Uterus (tissue), 3 donors: ENCODE measurements at regions not wholly inside any gene's neighbourhood (a gene's known extent, or its start where the extent isn't known, plus 50 kb on each side); places are given as distances from the start of the nearest gene placed in this dataset.

ENCODE experiments used
- DNase-seq, 2 donors: peaks; one replicate each; pipeline ENCODE4 v3.0.0-alpha.2; 2019 to 2020
- H3K27ac ChIP-seq, 2 donors: fragments of 200-600 bp; sonication (generic); 1 replicate in 1 of 2; 2 replicates in 1 of 2; pipeline ENCODE4 v1.5.1; 2016 to 2018
- H3K27me3 ChIP-seq, 2 donors: fragments of 200-600 bp; sonication (generic); one replicate each; pipeline ENCODE4 v1.5.1; 2018 to 2019; ENCODE audit warnings: control low read depth in 1 of 2
- H3K36me3 ChIP-seq, 2 donors: fragments of 200-600 bp; sonication (generic); one replicate each; pipeline ENCODE4 v1.5.1; 2019; ENCODE audit warnings: control low read depth in 1 of 2
- H3K4me1 ChIP-seq, 2 donors: fragments of 200-600 bp; sonication (generic); one replicate each; pipeline ENCODE4 v1.5.1; 2018 to 2019; ENCODE audit warnings: control low read depth in 1 of 2
- H3K4me3 ChIP-seq, 2 donors: fragments of 200-600 bp; sonication (generic); 1 replicate in 1 of 2; 2 replicates in 1 of 2; pipeline ENCODE4 v1.5.1; 2018 to 2019; ENCODE audit warnings: mild to moderate bottlenecking in 1 of 2
- H3K9me3 ChIP-seq, 2 donors: fragments of 200-600 bp; sonication (generic); one replicate each; pipeline ENCODE4 v1.5.1; 2019; ENCODE audit warnings: control low read depth in 1 of 2
- CTCF ChIP-seq, 4 experiments: fragments of 200-600 bp in 2 of 4; fragments of 450-650 bp in 2 of 4; sonication (generic) in 2 of 4; IDR thresholded peaks; one replicate each; pipeline ENCODE4 v1.5.1; 2016 to 2019; ENCODE audit warnings: antibody characterized with exemption in 4 of 4, mild to moderate bottlenecking in 2 of 4, moderate library complexity in 1 of 4
- POLR2A ChIP-seq, 2 donors: fragments of 450-650 bp; IDR thresholded peaks; one replicate each; pipeline ENCODE4 v1.6.1; 2016; ENCODE audit warnings: antibody characterized with exemption in 2 of 2, mild to moderate bottlenecking in 1 of 2, moderate library complexity in 1 of 2
- intact Hi-C: fragments of 100-400 bp; cut with DNase I; formaldehyde crosslinking; loops from one replicate; pipeline ENCODE4 v1.15.1; 2023; ENCODE audit warnings: low total_unique reads
- donor health status: DM: yes; HTN: yes; CAD: no.

GRCh38 chr6:163753430-163753829 lies 338.9 kb downstream of the QKI start:
- H3K27ac ChIP-seq, result no peak overlapping the region
- no peak for DNase-seq
- intact Hi-C loops, result no loop called here
- H3K27me3 ChIP-seq, result no peaks in the 10 kb centered on the region
- no peak overlapping the region for H3K4me3 ChIP-seq
- no peaks in the 10 kb centered on the region for H3K36me3 ChIP-seq
- TF ChIP-seq CTCF (IDR thresholded peaks at IDR 0.05), result no peak
- TF ChIP-seq POLR2A (IDR thresholded peaks at IDR 0.05), result no peak
- H3K4me1 ChIP-seq, result no peaks in the 10 kb centered on the region
- no peaks in the 10 kb centered on the region for H3K9me3 ChIP-seq

- DNase-seq, result no peak
- intact Hi-C loops, result no loop called here
- Histone ChIP-seq H3K27me3 (no peaks in the 10 kb centered on the region), H3K4me3 (no peak overlapping the region), H3K36me3 (no peaks in the 10 kb centered on the region), H3K27ac (no peak overlapping the region), H3K9me3 (no peaks in the 10 kb centered on the region), H3K4me1 (no peaks in the 10 kb centered on the region)
- TF ChIP-seq POLR2A (IDR thresholded peaks at IDR 0.05), result no peak
- no peak for TF ChIP-seq CTCF (IDR thresholded peaks at IDR 0.05)
These were observed 337.9 kb downstream of the QKI start for GRCh38 chr6:163752446-163752845.

- Histone ChIP-seq H3K9me3 (no peaks in the 10 kb centered on the region), H3K36me3 (no peaks in the 10 kb centered on the region), H3K4me3 (no peak overlapping the region), H3K27me3 (no peaks in the 10 kb centered on the region), H3K27ac (no peak overlapping the region), H3K4me1 (no peaks in the 10 kb centered on the region)
- intact Hi-C loops, result no loop called here
- TF ChIP-seq CTCF (IDR thresholded peaks at IDR 0.05), result no peak
- TF ChIP-seq POLR2A (IDR thresholded peaks at IDR 0.05), result no peak
- no peak for DNase-seq
These were observed 336.6 kb downstream of the QKI start for GRCh38 chr6:163751032-163751525.

GRCh38 chr6:163750431-163751031 lies 336.0 kb downstream of the QKI start:
- Histone ChIP-seq H3K4me1 (no peaks in the 10 kb centered on the region), H3K4me3 (no peak overlapping the region), H3K27me3 (no peaks in the 10 kb centered on the region), H3K27ac (no peak overlapping the region), H3K9me3 (no peaks in the 10 kb centered on the region), H3K36me3 (no peaks in the 10 kb centered on the region)
- intact Hi-C loops, result no loop called here
- no peak for TF ChIP-seq CTCF (IDR thresholded peaks at IDR 0.05)
- TF ChIP-seq POLR2A (IDR thresholded peaks at IDR 0.05), result no peak
- DNase-seq, result no peak

GRCh38 chr6:163748886-163749285 lies 334.4 kb downstream of the QKI start:
- DNase-seq, result no peak
- no peaks in the 10 kb centered on the region for H3K36me3 ChIP-seq
- no peak overlapping the region for H3K27ac ChIP-seq
- no peak for TF ChIP-seq CTCF (IDR thresholded peaks at IDR 0.05)
- TF ChIP-seq POLR2A (IDR thresholded peaks at IDR 0.05), result no peak
- intact Hi-C loops, result no loop called here
- H3K4me1 ChIP-seq, result no peaks in the 10 kb centered on the region
- no peaks in the 10 kb centered on the region for H3K27me3 ChIP-seq
- H3K4me3 ChIP-seq, result no peak overlapping the region
- H3K9me3 ChIP-seq, result no peaks in the 10 kb centered on the region
